ENCODE measurements at regions not wholly inside any gene's neighbourhood (a gene's known extent, or its start where the extent isn't known, plus 50 kb on each side); places are given as distances from the start of the nearest gene placed in this dataset.

DNA sequence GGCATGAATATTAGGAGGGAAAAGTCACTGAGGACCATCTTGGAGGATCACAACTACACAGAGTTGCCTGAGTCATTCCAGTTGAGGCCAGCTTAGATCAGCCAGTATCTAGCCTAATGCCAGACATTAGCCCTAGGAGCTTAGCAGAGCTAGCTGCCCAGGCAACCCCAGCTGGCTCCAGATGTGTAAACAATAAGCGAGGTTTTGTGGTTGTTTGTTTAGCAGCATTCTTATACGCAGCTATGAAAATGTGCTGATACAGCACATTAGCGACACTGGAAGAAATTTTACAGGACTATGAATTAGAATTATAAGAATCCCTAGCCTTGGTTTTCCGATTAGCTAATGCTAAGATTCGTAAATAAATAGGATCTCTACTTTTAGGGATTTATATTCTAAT is 59.3 kb downstream of the BTBD3 start:
- Histone ChIP-seq H3K4me1 (replicated peaks in 1 of 4; ENCODE audit: control insufficient read depth in 3 of 4, insufficient read depth in 4 of 4, low read length in 3 of 4) (peaks cover 2 to 7% (median 4%) of the 10 kb centered on the region in 4 experiments; a peak in 6 of 7 replicates), H3K79me1 (ENCODE audit: low read depth, low read length) (no peaks in the 10 kb centered on the region), H4K8ac (ENCODE audit: extremely low read depth, insufficient read depth, low read length) (no peak overlapping the region), H3K9ac (replicated peaks in 1 of 4; ENCODE audit: extremely low read depth in 1 of 4, low read depth in 3 of 4, low read length in 3 of 4) (no peak overlapping the region), H2BK12ac (ENCODE audit: low read depth, low read length) (no peak overlapping the region), H3K36me3 (ENCODE audit: control insufficient read depth in 2 of 4, insufficient read depth in 4 of 4, low read length in 3 of 4) (no peaks in the 10 kb centered on the region; a peak in 1 of 8 replicates), H3K4me3 (ENCODE audit: extremely low read depth in 1 of 4, insufficient read depth in 2 of 4, low read depth in 3 of 4, low read length in 4 of 4) (no peak overlapping the region), H3K79me2 (ENCODE audit: control insufficient read depth in 1 of 2, insufficient read depth in 2 of 2, low read length in 2 of 2) (no peaks in the 10 kb centered on the region), H4K5ac (ENCODE audit: insufficient read length, low read depth, low read length) (no peak overlapping the region), H2AFZ (ENCODE audit: low read length) (no peak overlapping the region), H3K9me3 (ENCODE audit: insufficient read depth in 2 of 2, low read depth in 1 of 2, low read length in 1 of 2) (peaks cover 0 to 5% of the 10 kb centered on the region in 2 experiments; a peak in 2 of 4 replicates), H3K18ac (ENCODE audit: extremely low read depth, low read length) (no peak overlapping the region), H4K20me1 (replicated peaks in 1 of 2; ENCODE audit: control insufficient read depth in 1 of 2, insufficient read depth in 2 of 2, low read length in 2 of 2) (no peaks in the 10 kb centered on the region), H3K27ac (ENCODE audit: low read depth, low read length) (no peak overlapping the region), H3K4me2 (ENCODE audit: insufficient read depth in 1 of 2, low read depth in 2 of 2, low read length in 2 of 2) (no peak overlapping the region), H2BK15ac (ENCODE audit: low read length) (no peak overlapping the region), H2BK120ac (replicated peaks; ENCODE audit: low read depth, low read length) (no peak overlapping the region), H3K23ac (ENCODE audit: insufficient read length) (no peak overlapping the region), H3K4ac (replicated peaks; ENCODE audit: insufficient read length, low read depth, low read length) (no peak overlapping the region), H3K14ac (ENCODE audit: insufficient read length) (no peak overlapping the region), H2AK5ac (ENCODE audit: low read depth, low read length) (no peak overlapping the region), H4K91ac (replicated peaks; ENCODE audit: insufficient read length, low read length) (no peak overlapping the region), H3K27me3 (replicated peaks in 1 of 4; ENCODE audit: control insufficient read depth in 3 of 4, extremely low read depth in 1 of 4, insufficient read depth in 3 of 4, low read length in 3 of 4) (no peaks in the 10 kb centered on the region), H3K56ac (replicated peaks; ENCODE audit: insufficient read length, low read depth, low read length) (no peak overlapping the region), H3K23me2 (ENCODE audit: low read depth, low read length) (peaks cover 1% of the 10 kb centered on the region; the same call in 1 of the 2 replicates), H2BK20ac (ENCODE audit: low read length) (no peak overlapping the region), H2BK5ac (ENCODE audit: low read depth, low read length) (no peak overlapping the region)
- TF ChIP-seq POLR2A (IDR thresholded peaks at IDR 0.05; ENCODE audit: control extremely low read depth in 1 of 2, low read depth in 2 of 2, low read length in 2 of 2) (no peak), MAFK (IDR thresholded peaks at IDR 0.05; ENCODE audit: low read depth, low read length) (peak; percentile 92)
- POLR2A ChIA-PET (ENCODE audit: partially characterized antibody) = no interaction called here
- FAIRE-seq (no peak), DNase-seq (ENCODE audit: low read depth in 1 of 2, low spot score in 2 of 2) (no peak)
- WGBS, 2 experiments (ENCODE audit: extremely low coverage in 1 of 2, insufficient coverage in 1 of 2, insufficient read length in 1 of 2, insufficient replicate concordance in 2 of 2, low coverage in 1 of 2, low lambda C conversion rate in 2 of 2, missing lambda C conversion rate in 1 of 2) = 86% methylated on average over 5 of the region's 5 CpGs; no CpG with 5 or more reads in 1 of the 2 experiments
- CTCF ChIA-PET (ENCODE audit: partially characterized antibody) = interaction anchor here (1.1 to 1.5 kb wide), 4 partner anchors 11 to 300 kb away, joined by 3 to 5 read pairs (median 3); no protein-coding TSS in a partner anchor

All from H1 (cell line).